Loucy (cell line): ENCODE measurements at regions not wholly inside any gene's neighbourhood (a gene's known extent, or its start where the extent isn't known, plus 50 kb on each side); places are given as distances from the start of the nearest gene placed in this dataset.

ENCODE experiments used
- H2AFZ ChIP-seq: fragments of 200-600 bp; sonication (generic); 2 replicates; pipeline ENCODE4 v1.6.0; 2016; ENCODE audit warnings: antibody characterized with exemption, mild to moderate bottlenecking, low read length, moderate library complexity
- H3F3A ChIP-seq: fragments of 200-600 bp; 2 replicates; pipeline ENCODE4 v1.6.0; 2016; ENCODE audit warnings: antibody characterized with exemption, low read depth, mild to moderate bottlenecking
- H3K27me3 ChIP-seq: fragments of 200-600 bp; sonication (generic); 2 replicates; pipeline ENCODE4 v1.6.1; 2014; ENCODE audit warnings: low read length, mild to moderate bottlenecking; ENCODE audit not compliant: insufficient read depth, poor library complexity, severe bottlenecking
- H3K36me3 ChIP-seq: fragments of 200-600 bp; sonication (generic); 2 replicates; pipeline ENCODE4 v1.6.1; 2016; ENCODE audit warnings: low read length; ENCODE audit not compliant: insufficient read depth
- H3K4me1 ChIP-seq: fragments of 200-600 bp; sonication (generic); 2 replicates; pipeline ENCODE4 v1.5.1; 2014; ENCODE audit warnings: low read length, mild to moderate bottlenecking; ENCODE audit not compliant: insufficient read depth, poor library complexity, severe bottlenecking
- H3K4me2 ChIP-seq: fragments of 200-600 bp; sonication (generic); 2 replicates; pipeline ENCODE4 v1.6.0; 2014; ENCODE audit warnings: antibody characterized with exemption, low read length, low read depth, mild to moderate bottlenecking; ENCODE audit not compliant: poor library complexity, severe bottlenecking
- H3K4me3 ChIP-seq: fragments of 200-600 bp; sonication (generic); 2 replicates; pipeline ENCODE4 v1.5.1; 2014; ENCODE audit warnings: low read length, mild to moderate bottlenecking, mixed read lengths; ENCODE audit not compliant: poor library complexity, severe bottlenecking
- H3K79me2 ChIP-seq: fragments of 200-600 bp; sonication (generic); 2 replicates; pipeline ENCODE4 v1.6.1; 2014; ENCODE audit warnings: low read length; ENCODE audit not compliant: insufficient read depth
- H3K9ac ChIP-seq: fragments of 200-600 bp; sonication (generic); 2 replicates; pipeline ENCODE4 v1.6.0; 2014; ENCODE audit warnings: mild to moderate bottlenecking, low read depth, low read length, moderate library complexity; ENCODE audit not compliant: poor library complexity, severe bottlenecking
- H3K9me2 ChIP-seq: fragments of 200-600 bp; sonication (generic); replicated peaks from 2 replicates; pipeline ENCODE4 v1.6.1; 2016; ENCODE audit warnings: low read depth, low read length, mixed read lengths
- H3K9me3 ChIP-seq: fragments of 200-600 bp; sonication (generic); 2 replicates; pipeline ENCODE4 v1.6.1; 2014; ENCODE audit warnings: mild to moderate bottlenecking, antibody characterized with exemption, low read length, low read depth; ENCODE audit not compliant: insufficient read depth
- H4K20me1 ChIP-seq: fragments of 200-600 bp; sonication (generic); 2 replicates; pipeline ENCODE4 v1.6.0; 2014; ENCODE audit warnings: antibody characterized with exemption, low read length, mild to moderate bottlenecking; ENCODE audit not compliant: insufficient read depth, poor library complexity, severe bottlenecking
- EZH2phosphoT487 ChIP-seq: fragments of 200-600 bp; IDR thresholded peaks from 2 replicates; pipeline ENCODE4 v1.6.1; 2018; ENCODE audit warnings: antibody characterized with exemption, mild to moderate bottlenecking, moderate library complexity, borderline replicate concordance
- TF ChIP-seq, protein P1 (sequence below): fragments of 200-600 bp; sonication (generic); conservative IDR thresholded peaks from 2 replicates; pipeline ENCODE4 v1.5.1; 2014; ENCODE audit warnings: mild to moderate bottlenecking, antibody characterized with exemption, low read length

DNA sequence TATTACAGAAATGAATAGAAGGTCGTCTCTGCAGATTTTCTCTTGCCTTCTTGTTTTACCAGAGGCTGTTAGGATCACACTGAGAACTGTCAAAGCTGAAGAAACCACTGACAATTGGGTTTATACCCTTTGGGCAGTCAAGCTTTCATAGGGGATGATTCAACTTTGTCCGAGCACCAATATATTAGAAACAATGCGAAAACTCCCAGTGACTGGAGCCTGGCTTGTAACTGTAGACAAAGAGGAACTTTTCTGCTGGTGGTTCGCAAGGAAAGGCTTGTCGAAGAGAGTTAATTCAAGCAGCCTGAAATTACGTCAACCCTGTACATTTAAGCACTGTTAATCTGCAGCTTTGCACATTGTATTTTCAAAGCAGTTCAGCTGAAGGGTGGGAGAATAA is 193.2 kb upstream of the ZNF385D start:
- Histone ChIP-seq H3K9ac (no peak overlapping the region), H3K9me2 (no peaks in the 10 kb centered on the region), H3K4me1 (no peaks in the 10 kb centered on the region), H3K4me2 (no peak overlapping the region), H3F3A (no peaks in the 10 kb centered on the region), H3K9me3 (no peaks in the 10 kb centered on the region), H3K36me3 (no peaks in the 10 kb centered on the region), H3K27me3 (no peaks in the 10 kb centered on the region), H4K20me1 (no peaks in the 10 kb centered on the region), H3K4me3 (no peak overlapping the region), H3K79me2 (no peaks in the 10 kb centered on the region), H2AFZ (no peak overlapping the region)
- TF ChIP-seq EZH2phosphoT487, result no peak
- TF ChIP-seq, protein P1, sequence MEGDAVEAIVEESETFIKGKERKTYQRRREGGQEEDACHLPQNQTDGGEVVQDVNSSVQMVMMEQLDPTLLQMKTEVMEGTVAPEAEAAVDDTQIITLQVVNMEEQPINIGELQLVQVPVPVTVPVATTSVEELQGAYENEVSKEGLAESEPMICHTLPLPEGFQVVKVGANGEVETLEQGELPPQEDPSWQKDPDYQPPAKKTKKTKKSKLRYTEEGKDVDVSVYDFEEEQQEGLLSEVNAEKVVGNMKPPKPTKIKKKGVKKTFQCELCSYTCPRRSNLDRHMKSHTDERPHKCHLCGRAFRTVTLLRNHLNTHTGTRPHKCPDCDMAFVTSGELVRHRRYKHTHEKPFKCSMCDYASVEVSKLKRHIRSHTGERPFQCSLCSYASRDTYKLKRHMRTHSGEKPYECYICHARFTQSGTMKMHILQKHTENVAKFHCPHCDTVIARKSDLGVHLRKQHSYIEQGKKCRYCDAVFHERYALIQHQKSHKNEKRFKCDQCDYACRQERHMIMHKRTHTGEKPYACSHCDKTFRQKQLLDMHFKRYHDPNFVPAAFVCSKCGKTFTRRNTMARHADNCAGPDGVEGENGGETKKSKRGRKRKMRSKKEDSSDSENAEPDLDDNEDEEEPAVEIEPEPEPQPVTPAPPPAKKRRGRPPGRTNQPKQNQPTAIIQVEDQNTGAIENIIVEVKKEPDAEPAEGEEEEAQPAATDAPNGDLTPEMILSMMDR, result no peak

DNA sequence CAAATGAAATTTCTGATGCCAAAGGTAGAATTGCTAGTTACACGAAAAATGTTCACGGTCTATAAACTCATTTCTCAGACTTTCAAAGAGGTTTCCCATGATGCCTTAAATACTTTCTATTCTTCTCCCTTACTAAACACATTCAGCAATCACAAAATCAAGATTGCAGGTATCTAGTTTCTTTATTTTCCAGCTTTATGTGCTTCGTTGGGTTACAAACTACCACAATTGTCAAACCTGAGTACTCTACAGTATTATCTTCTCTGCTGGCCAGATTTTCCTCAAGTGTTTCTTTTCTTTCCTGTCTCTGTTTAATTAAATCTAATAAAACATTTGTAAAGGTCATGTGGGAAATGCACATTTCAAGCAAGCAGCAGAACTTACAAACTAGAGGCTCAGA is 201.8 kb upstream of the ZNF385D start:
- Histone ChIP-seq H3K4me2 (no peak overlapping the region), H3F3A (no peaks in the 10 kb centered on the region), H2AFZ (no peak overlapping the region), H3K79me2 (no peaks in the 10 kb centered on the region), H3K4me3 (no peak overlapping the region), H3K4me1 (no peaks in the 10 kb centered on the region), H3K36me3 (no peaks in the 10 kb centered on the region), H4K20me1 (no peaks in the 10 kb centered on the region), H3K9me3 (no peaks in the 10 kb centered on the region), H3K9ac (no peak overlapping the region), H3K9me2 (peaks cover 5% of the 10 kb centered on the region; the same call in 1 of the 2 replicates), H3K27me3 (no peaks in the 10 kb centered on the region)
- TF ChIP-seq, protein P1, result no peak
- TF ChIP-seq EZH2phosphoT487, result no peak

DNA sequence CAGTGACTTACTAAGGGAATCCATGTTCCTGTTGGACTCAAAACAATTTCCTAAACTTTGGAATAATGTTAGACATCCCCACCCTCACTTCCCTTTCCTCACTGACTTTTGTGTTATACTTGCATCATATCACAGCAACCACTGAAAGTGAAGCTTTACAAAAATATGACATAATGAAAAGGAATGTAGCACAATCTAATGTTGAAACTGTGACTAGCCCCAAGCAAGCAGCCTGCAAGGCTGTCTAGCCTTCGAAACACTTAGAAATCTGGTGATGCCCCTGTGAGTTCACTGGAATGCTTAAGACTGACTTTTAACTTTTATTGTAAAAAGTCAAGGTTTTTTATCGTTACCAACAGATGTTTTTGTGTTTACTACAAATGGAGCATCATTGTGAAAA is 203.7 kb upstream of the ZNF385D start:
- no peaks in the 10 kb centered on the region for H3K9me3 ChIP-seq
- H4K20me1 ChIP-seq, result no peaks in the 10 kb centered on the region
- no peaks in the 10 kb centered on the region for H3K36me3 ChIP-seq
- H3K9me2 ChIP-seq, result peaks cover 5% of the 10 kb centered on the region; the same call in 1 of the 2 replicates
- H3K27me3 ChIP-seq, result no peaks in the 10 kb centered on the region
- TF ChIP-seq, protein P1, result no peak
- no peak for TF ChIP-seq EZH2phosphoT487
- no peaks in the 10 kb centered on the region for H3F3A ChIP-seq
- H3K4me1 ChIP-seq, result no peaks in the 10 kb centered on the region
- no peak overlapping the region for H3K4me3 ChIP-seq
- H3K9ac ChIP-seq, result no peak overlapping the region
- H2AFZ ChIP-seq, result no peak overlapping the region
- no peaks in the 10 kb centered on the region for H3K79me2 ChIP-seq
- H3K4me2 ChIP-seq, result no peak overlapping the region
